ENCODE measurements at regions not wholly inside any gene's neighbourhood (a gene's known extent, or its start where the extent isn't known, plus 50 kb on each side); places are given as distances from the start of the nearest gene placed in this dataset.

GRCh38 chr6:22929311-22929985, 360.1 kb downstream of the HDGFL1 start (continued):
- TF ChIP-seq HMGXB4 (CRISPR knock-in tag; IDR thresholded peaks at IDR 0.05) = no peak
- TF ChIP-seq CREB1 (CRISPR knock-in tag; IDR thresholded peaks at IDR 0.05) = no peak
- TF ChIP-seq NR2C2 (CRISPR knock-in tag; IDR thresholded peaks at IDR 0.05) = no peak
- TF ChIP-seq ZNF512 (CRISPR knock-in tag; IDR thresholded peaks at IDR 0.05; ENCODE audit: borderline replicate concordance) = no peak
- no peak for TF ChIP-seq TP53 (CRISPR knock-in tag; IDR thresholded peaks at IDR 0.05)
- TF ChIP-seq ETV6 (CRISPR knock-in tag; IDR thresholded peaks at IDR 0.05) = no peak
- TF ChIP-seq AFF4 (CRISPR knock-in tag; IDR thresholded peaks at IDR 0.05; ENCODE audit: borderline replicate concordance) = no peak

- H3K36me3 Mint-ChIP-seq = no peaks in the 10 kb centered on the region
- H3K4me1 Mint-ChIP-seq = no peaks in the 10 kb centered on the region
- no peak overlapping the region for H3K4me3 Mint-ChIP-seq
- ATAC-seq (no peak), DNase-seq (ENCODE audit: low spot score) (no peak)
- H3K27me3 Mint-ChIP-seq (ENCODE audit: low read depth) = no peaks in the 10 kb centered on the region
- H3K9me3 Mint-ChIP-seq = peaks cover 12% of the 10 kb centered on the region
- POLR2A ChIA-PET = no interaction called here
- CTCF ChIA-PET = no interaction called here
- H3K27ac Mint-ChIP-seq = no peak overlapping the region
- TF ChIP-seq JUN (CRISPR knock-in tag; IDR thresholded peaks at IDR 0.05) (no peak), NFE2L1 (CRISPR knock-in tag; IDR thresholded peaks at IDR 0.05) (no peak), NR2C2 (CRISPR knock-in tag; IDR thresholded peaks at IDR 0.05) (no peak), NR3C1 (CRISPR knock-in tag; conservative IDR thresholded peaks at IDR 0.05; ENCODE audit: low read depth) (no peak), MLX (CRISPR knock-in tag; IDR thresholded peaks at IDR 0.05) (no peak), E2F4 (CRISPR knock-in tag; IDR thresholded peaks at IDR 0.05; ENCODE audit: borderline replicate concordance, low read depth) (no peak), RORB (CRISPR knock-in tag; IDR thresholded peaks at IDR 0.05) (no peak), OVOL2 (CRISPR knock-in tag; IDR thresholded peaks at IDR 0.05; ENCODE audit: borderline replicate concordance) (no peak), E2F5 (CRISPR knock-in tag; IDR thresholded peaks at IDR 0.05) (no peak), IRF1 (CRISPR knock-in tag; IDR thresholded peaks at IDR 0.05) (no peak), ATF6 (CRISPR knock-in tag; IDR thresholded peaks at IDR 0.05) (no peak), ZNF425 (CRISPR knock-in tag; conservative IDR thresholded peaks at IDR 0.05) (no peak)
Measured at GRCh38 chr6:22940581-22941290, 371.4 kb downstream of the HDGFL1 start.
